ENCODE measurements at regions not wholly inside any gene's neighbourhood (a gene's known extent, or its start where the extent isn't known, plus 50 kb on each side); places are given as distances from the start of the nearest gene placed in this dataset.

DNA sequence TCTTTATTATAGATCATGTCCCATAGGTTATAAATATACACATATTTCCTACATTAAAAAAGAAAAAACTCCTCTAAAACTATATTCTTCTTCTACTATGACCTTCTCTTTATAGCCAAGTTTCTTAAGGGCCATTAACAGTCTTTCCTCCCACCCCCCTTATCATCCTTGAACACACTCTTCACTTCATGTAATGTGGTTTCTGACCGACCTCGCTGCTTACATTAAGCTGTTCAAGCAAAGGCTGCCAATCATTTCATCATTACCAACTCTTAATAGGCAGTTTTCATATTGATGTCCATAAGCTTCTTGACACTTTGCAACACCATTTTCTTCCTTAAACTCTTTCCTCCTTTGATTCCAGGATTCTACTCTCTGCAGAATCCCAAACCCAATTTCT is 283.0 kb upstream of the PCSK5 start:
- no peak for TF ChIP-seq GATA2 (IDR thresholded peaks at IDR 0.05; ENCODE audit: low read depth, low read length)
- TF ChIP-seq GATA3 (IDR thresholded peaks at IDR 0.05; ENCODE audit: low read depth, low read length): no peak

All from SH-SY5Y (cell line).